IMR-90 (cell line): ENCODE measurements at regions not wholly inside any gene's neighbourhood (a gene's known extent, or its start where the extent isn't known, plus 50 kb on each side); places are given as distances from the start of the nearest gene placed in this dataset.
"Not testable (repeated sequence)": the region's sequence is repeated elsewhere in the genome, so short reads cannot be mapped to it uniquely, and the experiment has no call there.

ENCODE experiments used
- ATAC-seq: fragments of 200-7000 bp; cut with Tn5 transposase; 2 replicates; pipeline ENCODE4 v1.9.1; 2020; ENCODE audit warnings: low read depth, mild to moderate bottlenecking, moderate library complexity
- BruUV-seq: library from RNA; stranded (reverse); fragments of 400-500 nt; replicated peaks from 2 replicates; lab custom pipeline; 2021; lab: Mats Ljungman, UMichigan
- CTCF ChIA-PET: fragments of 300-600 bp; formaldehyde crosslinking; extraction: SDS; loops from one replicate; lab custom pipeline; 2021; ENCODE audit warnings: antibody characterized with exemption; lab: Yijun Ruan, JAX
- POLR2A ChIA-PET: fragments of 300-600 bp; sonication (Branson Sonifier 250); formaldehyde crosslinking; loops from one replicate; lab custom pipeline; 2022; ENCODE audit warnings: antibody characterized with exemption; ENCODE audit not compliant: unreplicated experiment; lab: Charles Lee
- DNase-seq: peaks from one replicate; pipeline ENCODE4 v3.0.0; 2013
- H2AFZ ChIP-seq: replicated peaks from 2 replicates; pipeline ENCODE3; 2013; ENCODE audit warnings: low read length, mild to moderate bottlenecking; ENCODE audit not compliant: poor library complexity
- H2AK5ac ChIP-seq: 2 replicates; pipeline ENCODE4 v1.6.1; 2013; ENCODE audit warnings: low read depth, low read length, inconsistent platforms
- H2AK9ac ChIP-seq: replicated peaks from 2 replicates; pipeline ENCODE3; 2013; ENCODE audit warnings: mild to moderate bottlenecking, low read depth, low read length, moderate library complexity; ENCODE audit not compliant: poor library complexity
- H2BK120ac ChIP-seq: 2 replicates; pipeline ENCODE4 v1.6.1; 2013; ENCODE audit warnings: low read depth, low read length, inconsistent platforms
- H2BK15ac ChIP-seq: 3 replicates; pipeline ENCODE4 v1.6.1; 2013; ENCODE audit warnings: low read depth, low read length, inconsistent platforms
- H2BK20ac ChIP-seq: 2 replicates; pipeline ENCODE4 v1.6.1; 2013; ENCODE audit warnings: low read depth, mild to moderate bottlenecking, inconsistent platforms, low read length, moderate library complexity
- H2BK5ac ChIP-seq: 2 replicates; pipeline ENCODE4 v1.6.1; 2013; ENCODE audit warnings: mild to moderate bottlenecking, low read depth, low read length, inconsistent platforms; ENCODE audit not compliant: poor library complexity, severe bottlenecking
- H3K14ac ChIP-seq: replicated peaks from 2 replicates; pipeline ENCODE4 v1.6.1; 2013; ENCODE audit warnings: low read depth, low read length, inconsistent platforms
- H3K18ac ChIP-seq: 2 replicates; pipeline ENCODE4 v1.6.1; 2013; ENCODE audit warnings: low read depth, low read length, control low read depth
- H3K23ac ChIP-seq: 2 replicates; pipeline ENCODE4 v1.6.1; 2013; ENCODE audit warnings: low read depth, low read length, inconsistent platforms
- H3K27ac ChIP-seq: 2 replicates; pipeline ENCODE4 v1.5.1; 2013; ENCODE audit warnings: mild to moderate bottlenecking, control low read depth, low read length; ENCODE audit not compliant: insufficient read depth
- H3K27me3 ChIP-seq: 2 replicates; pipeline ENCODE4 v1.6.1; 2013; ENCODE audit warnings: low read length; ENCODE audit not compliant: control insufficient read depth, insufficient read depth
- H3K36me3 ChIP-seq: 2 replicates; pipeline ENCODE4 v1.6.1; 2013; ENCODE audit warnings: low read length, mixed read lengths; ENCODE audit not compliant: control insufficient read depth, insufficient read depth
- H3K4ac ChIP-seq: 2 replicates; pipeline ENCODE4 v1.6.1; 2013; ENCODE audit warnings: low read depth, low read length, inconsistent platforms
- H3K4me1 ChIP-seq: 2 replicates; pipeline ENCODE4 v1.6.1; 2013; ENCODE audit warnings: low read length, mixed read lengths; ENCODE audit not compliant: control insufficient read depth, insufficient read depth
- H3K4me2 ChIP-seq: 2 replicates; pipeline ENCODE4 v1.6.1; 2013; ENCODE audit warnings: low read depth, mild to moderate bottlenecking, control low read depth, low read length, moderate library complexity
- H3K4me3 ChIP-seq: 2 replicates; pipeline ENCODE4 v1.5.1; 2013; ENCODE audit warnings: low read depth, mild to moderate bottlenecking, control low read depth, low read length, moderate library complexity; ENCODE audit not compliant: insufficient read depth
- H3K56ac ChIP-seq: 2 replicates; pipeline ENCODE4 v1.6.1; 2013; ENCODE audit warnings: low read length, inconsistent platforms; ENCODE audit not compliant: insufficient read depth; ENCODE audit errors: extremely low read depth
- H3K79me1 ChIP-seq, 2 experiments: 2 replicates each; pipeline ENCODE4 v1.6.1; 2013; ENCODE audit warnings: low read length in 2 of 2, inconsistent platforms in 1 of 2, low read depth in 1 of 2
- H3K9ac ChIP-seq: 2 replicates; pipeline ENCODE4 v1.6.1; 2013; ENCODE audit warnings: low read depth, low read length, control low read depth
- H3K9me1 ChIP-seq: 2 replicates; pipeline ENCODE4 v1.6.1; 2013; ENCODE audit warnings: low read length, inconsistent platforms; ENCODE audit not compliant: insufficient read depth
- H3K9me3 ChIP-seq: 2 replicates; pipeline ENCODE4 v1.6.1; 2013; ENCODE audit warnings: low read length; ENCODE audit not compliant: control insufficient read depth, insufficient read depth
- H4K20me1 ChIP-seq: 2 replicates; pipeline ENCODE4 v1.6.1; 2013; ENCODE audit warnings: low read length, inconsistent platforms; ENCODE audit not compliant: insufficient read depth
- H4K5ac ChIP-seq: 2 replicates; pipeline ENCODE4 v1.6.1; 2013; ENCODE audit warnings: mild to moderate bottlenecking, low read depth, low read length, control low read depth
- H4K8ac ChIP-seq, 2 experiments: 2 replicates each; pipeline ENCODE4 v1.6.1; 2013; ENCODE audit warnings: low read depth in 2 of 2, low read length in 2 of 2, control low read depth in 1 of 2, inconsistent platforms in 1 of 2
- H4K91ac ChIP-seq: 2 replicates; pipeline ENCODE4 v1.6.1; 2013; ENCODE audit warnings: low read depth, low read length, inconsistent platforms; ENCODE audit not compliant: insufficient read depth
- WGBS, 2 experiments: methylation state at CpG; one replicate each; pipeline versions ENCODE4 v1.1.5 to v1.1.7; 2013; ENCODE audit warnings: missing lambda C conversion rate in 2 of 2; ENCODE audit not compliant: insufficient read length in 1 of 2; ENCODE audit errors: extremely low coverage in 2 of 2; 5-methylcytosine and 5-hydroxymethylcytosine counted together
- dilution Hi-C: fragments of 300-500 bp; cut with HindIII; formaldehyde crosslinking; loops from one replicate; pipeline ENCODE4 v1.14.3; 2018; ENCODE audit warnings: low sequenced_read_pairs; ENCODE audit not compliant: unreplicated experiment
- in situ Hi-C: fragments of 300-500 bp; cut with MboI; formaldehyde crosslinking; loops from 3 replicates; pipeline ENCODE4 v1.14.3; 2019; ENCODE audit warnings: low sequenced_read_pairs, inconsistent platforms, mixed read lengths
- intact Hi-C: fragments of 100-400 bp; cut with micrococcal nuclease; formaldehyde crosslinking; loops from 2 replicates; pipeline ENCODE4 v1.10.0; 2022

- BruUV-seq, H3K4me1 ChIP-seq, H3K36me3 ChIP-seq, H2BK5ac ChIP-seq, H3K27ac ChIP-seq, H2AK9ac ChIP-seq, H3K23ac ChIP-seq, H4K8ac ChIP-seq, H2BK15ac ChIP-seq, H3K9me1 ChIP-seq, H3K4ac ChIP-seq, H2BK120ac ChIP-seq, H3K9ac ChIP-seq, H2AK5ac ChIP-seq, H4K20me1 ChIP-seq, dilution Hi-C loops, DNase-seq, CTCF ChIA-PET, H4K91ac ChIP-seq, H3K4me3 ChIP-seq, POLR2A ChIA-PET, in situ Hi-C loops, H4K5ac ChIP-seq, H3K14ac ChIP-seq, H3K18ac ChIP-seq, H3K9me3 ChIP-seq, intact Hi-C loops, ATAC-seq, H2AFZ ChIP-seq, H3K56ac ChIP-seq, H2BK20ac ChIP-seq, H3K79me1 ChIP-seq, H3K4me2 ChIP-seq, H3K27me3 ChIP-seq: not testable (repeated sequence)
- no CpG with 5 or more reads among the region's 1 CpG for WGBS, 2 experiments
These were observed 64.6 kb upstream of the NOX4 start for GRCh38 chr11:89555781-89556180.

GRCh38 chr11:89556731-89557707, 65.8 kb upstream of the NOX4 start:
- H3K27ac ChIP-seq, H2AK5ac ChIP-seq, H2BK15ac ChIP-seq, H3K4me3 ChIP-seq, H3K36me3 ChIP-seq, dilution Hi-C loops, BruUV-seq, H3K27me3 ChIP-seq, H2BK20ac ChIP-seq, H4K8ac ChIP-seq, H3K79me1 ChIP-seq, H2AFZ ChIP-seq, POLR2A ChIA-PET, ATAC-seq, intact Hi-C loops, H3K4me1 ChIP-seq, H4K20me1 ChIP-seq, H3K14ac ChIP-seq, H4K91ac ChIP-seq, H3K56ac ChIP-seq, CTCF ChIA-PET, H3K9ac ChIP-seq, H3K4ac ChIP-seq, H2BK5ac ChIP-seq, H3K23ac ChIP-seq, DNase-seq, H3K4me2 ChIP-seq, H3K9me3 ChIP-seq, H2AK9ac ChIP-seq, H3K9me1 ChIP-seq, H3K18ac ChIP-seq, H2BK120ac ChIP-seq, H4K5ac ChIP-seq, in situ Hi-C loops: not testable (repeated sequence)
- WGBS, 2 experiments: no CpG with 5 or more reads among the region's 3 CpGs
